ENCODE measurements at regions not wholly inside any gene's neighbourhood (a gene's known extent, or its start where the extent isn't known, plus 50 kb on each side); places are given as distances from the start of the nearest gene placed in this dataset.

- TF ChIP-seq CTCF (IDR thresholded peaks at IDR 0.05) (no peak), POLR2AphosphoS5 (IDR thresholded peaks at IDR 0.05; ENCODE audit: low read depth, low read length) (no peak), SIN3A (IDR thresholded peaks at IDR 0.05; ENCODE audit: borderline replicate concordance, insufficient read depth, low read depth, low read length) (no peak), TCF7L2 (IDR thresholded peaks at IDR 0.05; ENCODE audit: low read depth, low read length) (no peak), REST (IDR thresholded peaks at IDR 0.05; ENCODE audit: insufficient read depth in 1 of 2, low read depth in 2 of 2, low read length in 1 of 2) (no peak)
These were observed 543.0 kb upstream of the PLXNA2 start for GRCh38 chr1:208787219-208787618.
